SK-N-SH (cell line): ENCODE measurements at regions not wholly inside any gene's neighbourhood (a gene's known extent, or its start where the extent isn't known, plus 50 kb on each side); places are given as distances from the start of the nearest gene placed in this dataset.

Source experiments
- CTCF ChIA-PET: fragments of 300-600, 350-600 bp; formaldehyde crosslinking; extraction: SDS; loops from one replicate; lab custom pipeline; 2021; lab: Yijun Ruan, JAX
- POLR2A ChIA-PET: fragments of 350-600 bp; sonication (Branson Sonifier 250); formaldehyde crosslinking; extraction: SDS; loops from one replicate; lab custom pipeline; 2020; ENCODE audit warnings: antibody characterized with exemption, inconsistent platforms; lab: Yijun Ruan, JAX
- DNase-seq: peaks from one replicate; pipeline ENCODE4 v3.0.0; 2012
- H2AFZ ChIP-seq: fragments of 200-600 bp; sonication (generic); 2 replicates; pipeline ENCODE4 v1.8.1; 2016; ENCODE audit warnings: antibody characterized with exemption, mild to moderate bottlenecking, low read depth
- H3F3A ChIP-seq: fragments of 200-600 bp; sonication (generic); replicated peaks from 2 replicates; pipeline ENCODE3; 2016; ENCODE audit warnings: antibody characterized with exemption, mild to moderate bottlenecking; ENCODE audit not compliant: insufficient read depth
- H3K27ac ChIP-seq, 2 experiments: fragments of 200-500 bp in 1 of 2; fragments of 200-600 bp in 1 of 2; sonication (Bioruptor generic) in 1 of 2; sonication (generic), shearing (Covaris generic) in 1 of 2; 2 replicates each; pipeline versions ENCODE4 v1.5.1 to v1.6.1; 2014 to 2016; ENCODE audit warnings: low read depth in 2 of 2, inconsistent platforms in 1 of 2, low read length in 1 of 2, mild to moderate bottlenecking in 1 of 2, mixed read lengths in 1 of 2
- H3K27me3 ChIP-seq: fragments of 200-600 bp; sonication (generic), shearing (Covaris generic); 2 replicates; pipeline ENCODE4 v1.6.1; 2016; ENCODE audit warnings: mixed run types; ENCODE audit not compliant: insufficient read depth
- H3K36me3 ChIP-seq, 2 experiments: fragments of 200-500 bp in 1 of 2; fragments of 200-600 bp in 1 of 2; sonication (Bioruptor generic) in 1 of 2; sonication (generic) in 1 of 2; replicated peaks in 1 of 2; 2 replicates each; pipeline versions ENCODE3 to v1.5.1; 2014 to 2016; ENCODE audit warnings: low read length in 1 of 2, mild to moderate bottlenecking in 1 of 2; ENCODE audit not compliant: insufficient read depth in 2 of 2, control insufficient read depth in 1 of 2
- H3K4me1 ChIP-seq, 2 experiments: fragments of 200-500 bp in 1 of 2; fragments of 200-600 bp in 1 of 2; sonication (Bioruptor generic) in 1 of 2; sonication (generic), shearing (Covaris generic) in 1 of 2; 2 replicates each; pipeline versions ENCODE4 v1.5.1 to v1.6.1; 2014 to 2016; ENCODE audit warnings: low read depth in 1 of 2, low read length in 1 of 2, mixed run types in 1 of 2; ENCODE audit not compliant: insufficient read depth in 2 of 2, control insufficient read depth in 1 of 2
- H3K4me2 ChIP-seq: fragments of 200-600 bp; sonication (generic), shearing (Covaris generic); 2 replicates; pipeline ENCODE4 v1.6.1; 2017; ENCODE audit warnings: mixed run types
- H3K4me3 ChIP-seq, 2 experiments: fragments of 200-500 bp in 1 of 2; fragments of 200-600 bp in 1 of 2; sonication (Bioruptor generic) in 1 of 2; sonication (generic), shearing (Covaris generic) in 1 of 2; 2 replicates each; pipeline versions ENCODE4 v1.5.1 to v1.8.1; 2014 to 2016; ENCODE audit warnings: low read depth in 2 of 2, inconsistent platforms in 1 of 2, low read length in 1 of 2, mild to moderate bottlenecking in 1 of 2, mixed read lengths in 1 of 2, moderate library complexity in 1 of 2
- H3K79me2 ChIP-seq: fragments of 200-600 bp; sonication (generic); 2 replicates; pipeline ENCODE4 v1.8.1; 2017; ENCODE audit warnings: mild to moderate bottlenecking; ENCODE audit not compliant: insufficient read depth
- H3K9ac ChIP-seq: fragments of 200-600 bp; sonication (generic); 2 replicates; pipeline ENCODE4 v1.6.1; 2017; ENCODE audit warnings: mixed run types
- H3K9me2 ChIP-seq: fragments of 200-600 bp; sonication (generic); 2 replicates; pipeline ENCODE4 v1.6.1; 2017; ENCODE audit warnings: mixed run types
- H3K9me3 ChIP-seq: fragments of 200-600 bp; sonication (generic); 2 replicates; pipeline ENCODE4 v1.6.1; 2017; ENCODE audit warnings: mixed run types, mild to moderate bottlenecking, moderate library complexity
- H4K20me1 ChIP-seq: fragments of 200-600 bp; sonication (generic); 2 replicates; pipeline ENCODE4 v1.6.1; 2017; ENCODE audit warnings: mild to moderate bottlenecking, mixed run types; ENCODE audit not compliant: insufficient read depth
- CHD2 ChIP-seq: fragments of 150-350 bp; IDR thresholded peaks from 2 replicates; pipeline ENCODE4 v1.6.1; 2018; ENCODE audit warnings: low read length; ENCODE audit not compliant: partially characterized antibody
- CTCF ChIP-seq: fragments of 200-600 bp; sonication (generic); IDR thresholded peaks from 2 replicates; pipeline ENCODE4 v1.6.1; 2017; ENCODE audit warnings: antibody characterized with exemption, mild to moderate bottlenecking, moderate library complexity
- EP300 ChIP-seq, 2 experiments: IDR thresholded peaks; 2 replicates each; pipeline versions ENCODE4 v1.4.0 to v1.6.1; 2012; ENCODE audit warnings: borderline replicate concordance in 1 of 2, low read depth in 1 of 2, low read length in 1 of 2
- FOSL2 ChIP-seq: IDR thresholded peaks from 2 replicates; pipeline ENCODE4 v1.4.0; 2012; ENCODE audit warnings: low read depth, mild to moderate bottlenecking, moderate library complexity, borderline replicate concordance
- FOXJ3 ChIP-seq: sonication (generic); formaldehyde crosslinking; IDR thresholded peaks from 2 replicates; pipeline ENCODE4 v1.5.1; 2020; ENCODE audit warnings: mild to moderate bottlenecking, missing genetic modification reagents
- GABPA ChIP-seq: IDR thresholded peaks from 2 replicates; pipeline ENCODE4 v1.4.0; 2012; ENCODE audit warnings: low read depth, mild to moderate bottlenecking
- GATA2 ChIP-seq: sonication (generic); formaldehyde crosslinking; IDR thresholded peaks from 2 replicates; pipeline ENCODE4 v1.5.0; 2020; ENCODE audit warnings: mild to moderate bottlenecking, missing genetic modification reagents
- IRF3 ChIP-seq: fragments of 150-350 bp; IDR thresholded peaks from 2 replicates; pipeline ENCODE4 v1.6.1; 2016; ENCODE audit warnings: mild to moderate bottlenecking, low read depth, low read length
- MAX ChIP-seq: IDR thresholded peaks from 2 replicates; pipeline ENCODE4 v1.4.0; 2012; ENCODE audit warnings: low read depth
- MXI1 ChIP-seq: IDR thresholded peaks from 2 replicates; pipeline ENCODE4 v1.6.1; 2012; ENCODE audit warnings: mild to moderate bottlenecking, low read depth, low read length, improper control_type of control experiment
- NFIC ChIP-seq: IDR thresholded peaks from 2 replicates; pipeline ENCODE4 v1.4.0; 2012; ENCODE audit warnings: borderline replicate concordance
- NRF1 ChIP-seq: IDR thresholded peaks from 2 replicates; pipeline ENCODE4 v1.6.1; 2012; ENCODE audit warnings: low read depth, mild to moderate bottlenecking, low read length
- POLR2AphosphoS5 ChIP-seq: IDR thresholded peaks from 2 replicates; pipeline ENCODE4 v1.6.1; 2012; ENCODE audit warnings: low read depth, low read length
- RCOR1 ChIP-seq: fragments of 150-350 bp; IDR thresholded peaks from 2 replicates; pipeline ENCODE4 v1.6.1; 2017; ENCODE audit warnings: antibody characterized with exemption, low read length
- RFX5 ChIP-seq: IDR thresholded peaks from 2 replicates; pipeline ENCODE4 v1.6.1; 2012; ENCODE audit warnings: mild to moderate bottlenecking, improper control_type of control experiment, low read length
- TAF1 ChIP-seq: IDR thresholded peaks from 2 replicates; pipeline ENCODE4 v1.6.1; 2012; ENCODE audit warnings: low read depth, mild to moderate bottlenecking, low read length, moderate library complexity, borderline replicate concordance
- TCF12 ChIP-seq: IDR thresholded peaks from 2 replicates; pipeline ENCODE4 v1.4.0; 2012
- USF1 ChIP-seq: IDR thresholded peaks from 2 replicates; pipeline ENCODE4 v1.4.0; 2012; ENCODE audit warnings: low read depth, borderline replicate concordance
- USF2 ChIP-seq: fragments of 150-350 bp; IDR thresholded peaks from 2 replicates; pipeline ENCODE4 v1.6.1; 2017; ENCODE audit warnings: antibody characterized with exemption, low read length, low read depth, borderline replicate concordance
- YY1 ChIP-seq: IDR thresholded peaks from 2 replicates; pipeline ENCODE4 v1.4.0; 2012; ENCODE audit warnings: low read depth, mild to moderate bottlenecking
- ZBTB33 ChIP-seq: IDR thresholded peaks from 2 replicates; pipeline ENCODE4 v1.4.0; 2012; ENCODE audit warnings: low read depth, borderline replicate concordance
- WGBS: methylation state at CpG from one replicate; pipeline ENCODE4 v1.1.6; 2017; ENCODE audit warnings: low lambda C conversion rate; 5-methylcytosine and 5-hydroxymethylcytosine counted together

- no peak for TF ChIP-seq USF2
- TF ChIP-seq MAX = no peak
- TF ChIP-seq GATA2 (CRISPR knock-in tag) = no peak
These were observed 82.6 kb upstream of the IGF1 start (continued) for GRCh38 chr12:102562836-102563425.

- H4K20me1 ChIP-seq = no peaks in the 10 kb centered on the region
- no peak overlapping the region for H3K9ac ChIP-seq
- H3K4me3 ChIP-seq = no peak overlapping the region
- WGBS = 63% methylated on average over 2 of the region's 2 CpGs
- H3K4me2 ChIP-seq = no peak overlapping the region
- H3K79me2 ChIP-seq = no peaks in the 10 kb centered on the region
- H3K27me3 ChIP-seq = no peaks in the 10 kb centered on the region
- CTCF ChIA-PET = no interaction called here
- TF ChIP-seq CTCF (no peak), RCOR1 (no peak), EP300 (IDR thresholded peaks at IDR 0.05; ENCODE audit: borderline replicate concordance in 1 of 2, low read depth in 1 of 2, low read length in 1 of 2) (no peak), USF2 (no peak), YY1 (no peak), IRF3 (no peak), RFX5 (no peak), MXI1 (no peak), ZBTB33 (no peak), CHD2 (no peak), USF1 (no peak), GABPA (no peak), FOSL2 (no peak), MAX (no peak), TAF1 (no peak), POLR2AphosphoS5 (no peak), NRF1 (no peak), TCF12 (no peak), FOXJ3 (CRISPR knock-in tag) (no peak), NFIC (no peak)
- TF ChIP-seq, all 33 proteins: peak for 0
- H3K9me3 ChIP-seq = no peaks in the 10 kb centered on the region
- H3F3A ChIP-seq = no peaks in the 10 kb centered on the region
- POLR2A ChIA-PET = no interaction called here
- H3K4me1 ChIP-seq = peaks cover 0 to 13% of the 10 kb centered on the region in 2 experiments; a peak in 1 of 4 replicates
- H2AFZ ChIP-seq = no peak overlapping the region
- H3K27ac ChIP-seq = no peak overlapping the region
- no peaks in the 10 kb centered on the region for H3K9me2 ChIP-seq
- H3K36me3 ChIP-seq = no peaks in the 10 kb centered on the region
- DNase-seq = no peak
These were observed 70.8 kb upstream of the IGF1 start for GRCh38 chr12:102551186-102551585.
